GM19351 (cell line): ENCODE measurements at regions not wholly inside any gene's neighbourhood (a gene's known extent, or its start where the extent isn't known, plus 50 kb on each side); places are given as distances from the start of the nearest gene placed in this dataset.

Experiments used
- ATAC-seq: cut with Tn5 transposase; IDR thresholded peaks from one replicate; pipeline ENCODE4 v1.9.1; 2021; ENCODE audit warnings: mild to moderate bottlenecking, moderate library complexity; ENCODE audit not compliant: unreplicated experiment

DNA sequence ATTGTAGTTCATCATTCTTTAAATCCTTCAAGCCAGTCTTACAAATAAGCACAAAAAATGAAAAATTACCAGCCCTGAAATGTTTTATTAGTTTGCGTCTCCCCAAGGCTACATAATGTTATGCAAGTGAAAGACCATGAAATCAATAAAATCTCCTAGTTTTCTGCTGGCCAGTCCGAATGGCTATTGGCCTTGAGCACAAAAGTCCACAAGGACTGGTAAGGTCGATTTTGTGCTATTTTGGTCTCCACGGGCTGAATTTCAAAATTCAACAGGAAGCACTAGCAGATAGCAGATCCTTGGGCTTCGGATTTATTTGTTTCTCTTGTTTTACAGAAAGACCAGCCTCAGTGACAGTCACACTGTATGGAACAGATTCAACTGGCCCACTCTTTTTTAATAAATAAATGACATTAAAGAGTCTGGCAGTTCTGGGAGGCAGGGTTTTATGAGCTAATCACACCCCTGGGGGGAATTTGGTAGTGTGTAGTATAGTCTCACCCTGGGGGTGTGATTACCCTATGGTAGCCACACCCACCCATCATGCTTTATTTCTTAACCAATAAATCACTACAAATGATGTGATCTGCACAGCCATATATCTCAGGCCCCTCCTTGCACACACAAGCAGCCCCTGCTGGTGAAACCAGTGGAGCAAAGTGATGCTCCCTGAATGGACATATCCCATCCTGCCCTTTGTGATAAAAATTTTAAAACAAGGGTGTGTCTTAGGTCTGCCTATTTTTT is 51.1 kb upstream of the TMEM33 start:
- ATAC-seq: no peak

DNA sequence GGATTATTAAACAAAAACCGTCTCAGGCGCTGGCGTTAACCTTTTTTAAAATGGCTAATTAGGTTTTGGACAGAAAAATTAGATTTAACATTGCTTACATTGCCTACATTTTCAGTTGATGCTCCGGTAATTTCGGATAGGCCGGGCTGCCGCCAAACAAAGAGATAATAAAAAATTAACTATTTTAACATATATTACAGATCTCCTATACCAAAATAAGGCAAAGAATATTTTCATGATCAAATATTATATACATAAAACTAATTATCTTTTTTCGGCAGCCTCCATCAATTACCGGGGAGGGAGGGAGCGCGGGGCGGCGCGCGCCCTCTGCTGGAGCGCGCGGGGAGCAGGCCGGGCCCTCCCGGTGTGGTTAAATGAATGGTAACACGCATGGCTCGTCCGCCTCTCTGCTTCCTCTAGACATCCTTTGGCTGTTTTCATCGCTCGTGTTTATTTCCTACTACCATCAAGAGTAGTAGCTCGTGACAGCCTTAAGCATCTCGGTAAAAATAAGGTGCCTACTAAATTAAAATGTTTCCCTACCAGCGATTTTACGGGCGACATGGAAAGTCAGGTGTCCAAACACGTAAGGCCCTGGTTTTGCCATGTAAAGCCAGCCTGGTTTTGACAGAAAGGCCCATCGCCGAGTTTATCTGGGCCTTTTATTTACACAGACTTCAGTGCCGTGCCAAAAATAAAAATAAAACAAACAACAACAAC is 52.4 kb upstream of the TMEM33 start:
- peak; percentile 83 for ATAC-seq

DNA sequence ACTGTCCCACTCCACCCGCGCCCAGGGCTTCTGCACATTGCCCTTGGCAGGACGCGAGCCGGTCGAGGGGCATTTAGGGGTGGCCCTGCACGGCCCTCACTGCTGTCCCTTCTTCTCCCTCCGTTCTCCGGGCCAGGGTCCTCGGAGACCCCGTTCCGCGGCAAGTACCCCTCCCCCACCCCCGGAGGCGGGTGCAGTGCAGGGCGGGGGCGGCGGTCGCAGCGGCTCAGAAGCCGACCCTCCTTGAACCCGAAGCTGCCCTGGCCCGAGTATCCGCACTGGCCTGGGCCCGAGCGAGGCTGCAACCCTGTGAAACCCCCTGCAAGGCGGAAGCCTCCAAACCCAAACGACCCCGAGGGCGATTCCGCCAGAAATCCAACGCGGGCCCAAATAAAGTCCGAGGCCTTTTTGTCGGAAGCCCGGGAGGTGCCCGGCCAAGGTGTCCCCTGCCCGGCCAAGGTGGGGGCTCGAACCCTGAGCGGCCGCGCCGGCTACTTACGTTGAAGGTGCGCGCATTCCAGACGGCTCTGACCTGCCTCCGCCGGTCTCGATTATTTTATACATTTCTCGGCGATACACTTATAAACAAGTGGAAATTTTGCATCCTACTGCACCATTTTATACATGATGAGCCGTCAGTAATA is 53.1 kb upstream of the TMEM33 start:
- ATAC-seq: no peak

DNA sequence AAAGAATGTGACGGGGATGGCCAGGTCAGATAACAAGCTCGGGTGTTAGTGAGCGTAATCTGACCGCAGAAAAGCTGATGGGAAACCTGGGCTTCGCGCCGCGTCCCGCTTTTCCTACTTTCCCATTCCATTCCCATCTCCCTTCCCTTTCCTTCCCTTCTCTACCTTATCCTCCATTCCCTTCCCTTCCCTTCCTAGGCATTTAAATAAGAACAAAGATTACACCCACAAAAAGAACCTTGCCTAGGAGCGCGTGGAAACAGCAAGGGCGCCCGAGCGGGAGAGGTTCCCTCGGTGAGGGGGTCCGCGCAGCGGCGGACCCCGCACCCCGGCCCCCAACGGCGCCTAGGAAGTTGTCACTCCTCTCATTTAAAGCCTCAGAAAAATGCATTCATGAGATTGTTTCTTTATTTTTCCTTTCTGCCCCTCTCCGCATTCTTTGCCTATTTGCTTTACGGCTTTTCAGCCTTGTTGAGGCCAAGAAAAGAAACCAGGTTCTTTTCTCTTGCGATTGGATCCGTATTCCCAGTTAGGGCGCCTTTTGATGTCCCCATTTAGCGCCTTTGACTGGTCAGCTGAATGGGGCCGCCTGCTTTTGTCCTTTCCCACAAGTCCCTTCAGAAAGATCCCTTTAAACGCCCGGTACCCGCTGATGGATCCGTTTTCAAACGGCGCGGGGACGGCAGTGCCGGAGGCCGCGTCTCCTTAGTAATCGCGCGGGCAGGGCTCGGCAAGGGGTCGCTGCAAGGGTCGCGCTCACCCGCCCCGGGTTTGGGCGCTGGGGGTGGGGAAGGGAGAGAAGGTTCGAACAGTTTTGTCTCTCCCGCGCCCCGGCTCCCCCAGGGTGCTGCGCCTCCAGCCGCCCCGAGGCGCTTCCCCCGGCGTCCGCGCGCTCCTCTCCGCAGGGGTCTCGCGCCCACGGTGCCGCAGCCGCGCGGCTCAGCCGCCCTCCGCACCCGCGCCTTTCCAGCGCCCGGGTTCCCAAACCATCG is 54.1 kb upstream of the TMEM33 start:
- no peak for ATAC-seq

DNA sequence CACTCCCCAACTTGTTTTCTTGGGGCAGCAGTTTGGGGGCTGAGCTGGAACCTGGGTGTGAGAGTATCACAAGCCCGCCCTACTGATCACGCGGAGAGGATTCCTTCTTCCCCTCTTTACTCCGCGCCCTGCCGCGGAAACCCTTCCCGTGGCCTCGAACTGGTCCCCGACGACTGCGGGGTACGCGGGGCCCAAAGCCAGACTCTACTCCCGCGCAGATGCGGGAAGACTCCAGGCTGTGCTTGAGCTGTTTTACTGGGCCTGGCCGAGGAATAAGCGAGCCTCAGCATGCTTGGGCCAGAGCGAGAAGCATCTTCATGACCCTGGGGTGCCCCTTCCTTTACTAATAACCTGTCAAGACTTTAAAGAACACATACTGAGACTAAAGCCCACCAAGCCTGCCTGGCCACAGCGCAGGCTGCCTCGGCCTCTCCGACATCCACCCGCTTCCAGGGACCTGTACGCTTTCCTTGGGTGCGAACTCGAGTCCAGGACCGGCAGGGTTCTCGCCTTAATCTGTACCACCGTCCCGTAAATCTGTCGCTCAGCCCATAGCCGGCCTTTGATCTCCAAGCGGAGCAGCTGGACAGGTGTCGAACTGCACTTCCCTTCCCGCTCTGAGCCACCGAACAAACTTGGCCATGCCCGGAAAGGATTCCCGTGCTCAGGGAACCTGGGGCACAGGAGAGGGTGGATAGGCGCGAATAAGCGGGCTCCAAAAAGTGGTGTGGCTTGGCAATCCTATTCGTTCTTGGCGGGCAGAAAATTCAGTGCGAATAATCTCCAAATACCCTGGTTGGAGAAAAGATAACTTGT is 55.0 kb upstream of the TMEM33 start:
- no peak for ATAC-seq

DNA sequence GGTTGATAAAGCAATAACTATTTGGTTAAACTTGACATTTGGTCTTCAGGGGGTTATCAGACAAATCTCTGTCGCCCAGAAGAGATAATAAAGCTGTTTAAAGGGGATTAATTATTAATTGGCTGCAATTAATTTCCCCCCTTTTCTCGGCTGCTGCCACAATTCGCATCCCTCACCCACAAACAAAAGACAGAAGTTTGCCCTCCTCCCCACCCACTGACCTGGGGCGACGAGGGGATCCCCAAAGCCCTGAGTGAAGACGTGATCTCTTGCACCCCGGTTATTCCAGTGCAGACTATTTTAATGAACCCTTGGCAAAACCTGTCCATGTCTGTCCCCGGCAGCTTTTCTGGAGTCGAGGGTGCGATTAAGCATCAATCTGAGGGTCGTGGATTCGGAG is 55.7 kb upstream of the TMEM33 start:
- no peak for ATAC-seq

DNA sequence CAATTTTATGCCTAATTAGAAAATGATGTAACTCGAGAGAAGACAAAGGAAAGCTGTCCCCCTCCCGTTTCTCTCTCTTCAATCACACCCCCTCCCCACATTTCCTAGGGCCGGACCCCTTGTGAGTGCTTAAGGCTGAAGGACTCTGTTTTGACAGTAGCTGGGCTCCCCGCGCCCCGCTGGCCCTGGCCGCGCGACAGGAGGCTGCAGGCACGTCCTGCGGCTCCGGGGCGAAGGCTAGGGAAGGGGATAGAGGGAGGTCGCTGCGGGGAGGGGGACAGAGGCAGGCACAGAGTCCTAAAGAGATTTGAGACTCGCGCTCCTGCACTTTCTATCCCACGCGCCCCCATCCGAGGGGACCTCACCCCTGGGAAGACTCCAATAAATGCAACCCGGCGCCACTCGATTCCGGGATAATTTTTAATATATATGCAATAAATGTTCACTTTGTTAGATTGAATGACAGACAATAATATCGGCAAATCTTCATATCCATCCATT is 56.2 kb upstream of the TMEM33 start:
- no peak for ATAC-seq

DNA sequence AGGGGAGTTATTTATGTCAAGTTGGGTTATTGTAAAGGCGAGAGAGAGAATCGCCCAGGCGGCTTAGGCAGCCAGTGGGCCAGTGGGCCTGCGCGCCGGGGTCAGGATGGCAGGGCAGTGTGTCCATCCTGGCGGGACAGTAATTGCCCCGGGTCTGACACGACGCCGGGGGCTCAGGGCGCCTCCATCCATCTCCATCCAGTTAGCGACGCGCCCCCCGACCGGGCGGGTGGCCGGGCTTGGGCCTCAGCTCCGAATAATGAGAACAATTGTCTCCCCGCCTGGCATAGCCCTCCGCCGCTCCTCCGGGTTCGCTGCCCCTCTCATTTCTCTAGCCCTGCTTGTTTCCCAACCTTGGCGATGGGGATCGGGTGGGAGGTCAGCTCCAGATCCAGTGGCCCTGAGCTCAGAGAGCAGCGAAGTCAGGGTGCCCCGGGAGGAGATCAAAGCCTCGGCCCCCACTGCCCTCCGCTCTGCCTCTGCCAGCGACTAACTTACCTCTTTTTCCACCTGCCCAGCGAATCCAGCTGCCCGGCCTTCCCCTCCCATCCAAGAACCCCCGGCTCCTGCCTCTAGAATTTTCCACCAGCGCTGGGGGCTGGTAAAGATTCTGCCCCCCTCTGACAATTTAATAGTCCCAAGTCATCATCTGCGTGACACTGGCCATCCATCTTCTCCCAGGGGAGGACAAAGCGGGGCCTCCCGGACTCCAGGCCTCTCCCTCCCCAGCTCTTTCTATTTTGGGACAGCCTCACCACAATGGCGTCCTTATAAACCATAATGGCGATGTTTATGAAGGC is 56.9 kb upstream of the TMEM33 start:
- no peak for ATAC-seq

DNA sequence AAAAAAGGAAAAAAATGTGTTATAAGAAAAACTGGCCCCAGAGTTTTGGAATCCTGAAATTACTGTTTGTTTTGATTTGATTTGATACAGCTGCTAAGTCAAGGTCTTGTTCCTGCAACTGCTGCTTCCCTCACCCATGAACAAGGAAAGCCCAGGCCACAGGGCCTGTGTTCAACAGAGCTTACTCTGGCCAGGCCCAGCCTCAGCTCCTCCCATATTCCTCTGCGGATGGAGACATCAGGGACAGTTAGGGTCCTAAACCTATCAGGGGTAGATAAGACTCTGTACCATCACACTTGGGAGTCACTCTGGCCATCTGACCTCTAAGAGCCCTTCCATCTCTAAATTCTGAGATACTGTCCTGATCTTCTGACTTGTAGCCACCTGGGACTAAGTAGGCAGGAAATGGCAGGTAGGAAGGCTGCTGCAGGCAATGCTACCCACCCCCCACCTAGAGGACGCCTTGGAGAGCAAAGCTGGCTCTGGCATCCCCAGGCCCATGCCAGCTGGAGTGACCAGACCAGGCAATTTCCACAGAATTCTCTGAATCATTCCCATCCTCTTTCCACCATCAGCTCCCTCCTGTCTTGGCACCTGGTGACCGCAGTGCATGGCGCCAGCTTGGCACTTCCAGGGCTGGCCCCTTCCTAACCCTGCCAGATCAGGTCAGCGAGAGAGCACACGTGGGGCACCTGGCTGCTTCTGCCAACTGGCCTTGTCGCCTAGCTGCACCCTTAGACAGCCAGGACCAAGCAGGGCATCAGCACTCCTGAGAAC is 58.0 kb upstream of the TMEM33 start:
- no peak for ATAC-seq

DNA sequence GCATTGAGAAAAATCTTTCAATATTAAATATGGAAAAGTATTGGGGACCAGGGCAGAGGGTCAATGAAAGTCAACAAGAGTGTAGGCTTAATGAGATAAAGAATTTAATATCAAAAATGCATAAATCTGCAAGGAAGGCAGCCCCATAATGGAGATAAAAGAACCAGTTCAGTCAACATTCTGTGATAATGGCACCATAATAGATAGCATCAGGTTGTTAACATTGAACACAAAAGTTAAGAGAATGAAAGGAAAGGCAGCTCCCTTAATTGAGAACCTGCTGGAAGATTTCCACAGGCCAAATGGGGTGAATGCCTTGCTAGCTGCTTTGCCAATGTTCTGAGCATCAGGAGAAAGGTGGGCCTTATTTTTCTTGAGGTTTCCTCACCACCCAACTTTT is 60.4 kb upstream of the TMEM33 start:
- no peak for ATAC-seq

DNA sequence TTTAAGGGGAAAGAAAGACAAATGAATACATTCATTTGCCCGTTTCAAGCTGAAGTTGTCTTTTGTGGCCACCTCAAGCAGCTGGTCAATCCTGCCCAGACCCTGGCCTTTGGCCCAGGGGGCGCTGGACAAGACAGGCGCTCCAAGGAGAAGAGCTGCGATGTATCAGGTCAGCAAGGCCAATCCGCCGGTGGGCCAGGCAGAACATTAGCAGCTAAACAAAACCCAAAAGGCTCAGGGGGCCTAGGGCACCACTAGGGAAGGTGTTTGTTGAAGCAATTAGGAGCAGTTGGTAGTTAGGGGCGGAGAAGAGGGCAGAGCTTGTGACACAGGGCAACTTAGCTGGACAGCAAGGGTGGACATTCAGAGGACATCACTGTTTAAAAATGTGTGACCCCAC is 60.8 kb upstream of the TMEM33 start:
- ATAC-seq: no peak

DNA sequence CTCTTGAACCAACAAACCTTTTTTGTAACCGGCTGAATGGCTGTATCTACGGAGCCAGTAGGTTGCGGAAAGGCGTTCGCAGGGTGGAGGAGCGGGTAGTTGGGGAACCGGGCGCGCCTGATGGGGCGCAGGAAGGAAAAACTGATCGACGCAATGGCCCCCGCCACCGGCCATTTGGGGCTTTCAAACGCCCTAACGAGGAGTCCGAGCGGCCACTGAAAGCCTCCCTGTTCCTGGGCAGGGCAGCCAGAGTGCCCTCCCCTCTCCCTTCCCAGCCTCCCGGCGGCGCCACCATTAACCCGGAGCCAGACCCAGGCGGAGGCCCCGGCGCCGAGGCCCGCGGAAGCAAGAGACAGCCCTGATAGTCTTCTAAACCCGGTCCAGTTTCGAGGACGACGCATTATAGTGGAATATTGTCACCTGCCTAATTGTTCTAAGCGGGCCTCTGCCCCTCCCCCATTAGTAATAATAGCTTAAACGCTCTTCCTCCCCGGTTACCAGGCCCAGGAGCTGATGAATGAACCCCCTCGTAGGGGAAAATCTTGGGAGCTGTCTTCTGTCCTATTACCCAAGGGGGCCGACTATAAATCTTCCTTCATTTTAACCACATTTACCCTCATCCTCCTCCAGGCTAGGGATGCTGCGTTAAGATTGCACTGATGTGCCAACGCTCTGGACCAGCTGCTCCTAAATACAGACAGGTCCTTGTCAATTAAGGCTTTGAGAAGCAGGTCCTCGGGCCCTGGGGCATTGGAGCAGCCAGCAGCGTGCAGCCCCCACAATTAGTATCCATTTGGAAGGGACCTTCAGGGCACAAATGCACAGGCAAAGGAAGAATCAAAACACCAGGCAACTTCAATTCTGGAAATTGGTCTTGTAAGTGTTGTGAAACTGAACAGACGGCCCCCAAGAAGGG is 61.6 kb upstream of the TMEM33 start:
- no peak for ATAC-seq

DNA sequence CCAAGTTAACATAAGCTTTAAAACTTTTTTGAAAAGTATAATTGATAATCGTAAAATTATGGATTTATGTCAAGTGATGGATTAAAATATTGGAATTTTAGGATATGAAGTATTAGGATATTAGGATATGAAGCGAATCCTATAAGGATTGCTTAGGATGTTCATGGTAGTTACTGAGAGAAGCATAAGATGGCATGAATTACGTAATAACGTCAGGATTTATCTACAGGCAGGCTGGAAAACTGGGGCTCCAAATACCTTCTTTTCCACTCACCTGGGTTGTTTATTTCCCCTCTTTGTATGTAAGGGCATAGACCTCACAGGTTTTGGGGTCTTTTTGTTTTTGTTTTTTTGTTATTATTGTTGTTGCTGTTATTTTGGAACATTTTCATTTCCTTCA is 65.2 kb upstream of the TMEM33 start:
- ATAC-seq: no peak

DNA sequence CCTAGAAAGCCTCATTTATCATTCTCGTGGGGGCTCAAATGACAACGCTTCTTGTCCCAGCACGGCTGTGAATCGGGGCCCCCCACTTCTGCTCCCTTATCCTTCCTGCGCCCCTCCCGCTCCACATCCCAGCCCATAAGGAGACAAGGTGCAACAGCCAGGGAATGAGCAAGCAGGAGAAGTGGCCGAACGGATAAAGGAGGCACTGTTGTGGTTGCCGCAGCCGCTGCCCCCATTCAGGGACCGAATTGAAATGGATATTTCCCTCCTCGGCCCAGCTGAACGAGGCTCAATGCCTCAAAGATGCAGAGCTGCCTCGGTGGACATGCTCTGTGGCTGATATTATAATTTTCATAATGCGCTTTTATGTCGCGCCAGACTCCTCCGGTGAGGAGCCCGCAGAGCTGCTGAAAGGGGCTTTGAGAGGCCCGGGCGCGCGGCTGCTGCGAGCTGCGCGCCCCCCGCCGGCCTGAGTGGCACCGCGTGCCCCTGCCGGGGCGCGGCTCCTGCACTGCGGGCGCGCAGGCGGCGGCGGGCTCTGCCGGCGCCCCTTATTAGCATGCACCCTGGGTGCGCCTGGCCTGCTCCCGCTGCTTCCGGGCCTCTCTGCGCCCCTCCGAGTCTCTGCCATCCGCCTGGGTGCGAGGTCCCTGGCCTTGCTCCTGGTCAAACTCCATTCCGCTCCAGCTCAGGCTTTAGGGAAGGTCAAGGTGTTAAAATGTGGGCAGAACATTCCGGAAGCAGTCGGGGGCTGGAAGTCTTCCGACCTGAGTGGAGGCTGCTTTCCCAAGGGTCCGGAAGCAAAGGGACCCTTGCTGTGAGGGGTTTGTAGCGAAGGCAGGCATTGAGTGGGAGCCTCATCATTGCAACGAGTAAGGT is 68.2 kb upstream of the TMEM33 start:
- no peak for ATAC-seq

DNA sequence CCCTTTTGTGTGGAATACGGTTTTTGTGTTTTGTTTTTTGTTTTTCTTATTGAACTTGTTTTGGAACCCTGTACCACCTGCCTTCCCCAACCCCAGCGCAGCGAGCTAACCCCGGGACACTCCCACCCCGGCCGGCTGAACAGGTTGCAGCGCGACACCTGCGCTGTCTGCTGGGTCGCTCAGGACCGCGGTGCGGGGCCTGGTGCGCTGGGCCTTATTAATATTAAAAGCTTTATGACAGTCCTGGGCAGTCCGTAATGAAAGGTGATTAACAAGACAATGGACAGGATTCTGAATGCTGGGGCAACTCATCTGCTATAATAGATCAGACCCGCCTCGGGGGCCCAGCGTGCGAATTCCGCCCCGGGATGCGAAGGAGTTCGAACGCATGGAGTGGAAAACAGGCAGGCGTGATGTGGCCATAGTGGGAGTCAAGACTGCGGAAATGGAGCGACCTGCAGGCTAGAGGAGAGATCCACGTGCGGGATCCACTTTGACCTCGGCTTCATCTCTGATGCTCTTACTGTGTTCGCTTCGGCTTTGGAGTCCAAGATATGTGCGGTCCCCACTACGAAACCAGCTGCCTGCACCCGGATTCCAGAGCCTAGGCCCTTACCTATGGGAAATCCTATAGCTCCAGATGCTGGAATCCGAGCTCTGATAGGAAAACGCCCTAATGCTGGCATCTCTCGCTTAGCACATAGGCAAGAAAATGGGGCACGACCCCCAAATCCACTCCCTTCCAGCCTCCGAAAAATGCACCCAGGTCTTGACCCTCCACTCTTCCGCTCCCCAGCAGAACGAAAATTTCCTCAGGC is 69.0 kb upstream of the TMEM33 start:
- ATAC-seq: no peak
